GM23338 (cell line): ENCODE measurements at regions not wholly inside any gene's neighbourhood (a gene's known extent, or its start where the extent isn't known, plus 50 kb on each side); places are given as distances from the start of the nearest gene placed in this dataset.

Source experiments
- ATAC-seq: fragments of 200-7000 bp; cut with Tn5 transposase; 3 replicates; pipeline ENCODE4 v1.9.1; 2020
- DNase-seq: peaks from one replicate; pipeline ENCODE4 v3.0.0-alpha.2; 2015; ENCODE audit warnings: low spot score
- H2AFZ ChIP-seq: fragments of 200-600 bp; sonication (generic); 2 replicates; pipeline ENCODE4 v1.8.0; 2016; ENCODE audit warnings: antibody characterized with exemption, mild to moderate bottlenecking, moderate library complexity
- H3F3A ChIP-seq: fragments of 200-600 bp; sonication (generic); replicated peaks from 2 replicates; pipeline ENCODE4 v1.8.0; 2017; ENCODE audit warnings: antibody characterized with exemption, mixed run types, low read depth
- H3K27ac ChIP-seq: fragments of 200-600 bp; sonication (generic); 2 replicates; pipeline ENCODE4 v1.6.1; 2016; ENCODE audit warnings: low read depth
- H3K27me3 ChIP-seq: fragments of 200-600 bp; sonication (generic); 2 replicates; pipeline ENCODE4 v1.8.0; 2016; ENCODE audit warnings: mild to moderate bottlenecking, mixed run types, moderate library complexity; ENCODE audit not compliant: insufficient read depth
- H3K36me3 ChIP-seq: fragments of 200-600 bp; sonication (generic); 2 replicates; pipeline ENCODE4 v1.8.0; 2016; ENCODE audit warnings: mild to moderate bottlenecking; ENCODE audit not compliant: insufficient read depth
- H3K4me1 ChIP-seq: fragments of 200-600 bp; sonication (generic); 2 replicates; pipeline ENCODE4 v1.8.0; 2016; ENCODE audit warnings: mild to moderate bottlenecking, moderate library complexity; ENCODE audit not compliant: insufficient read depth
- H3K4me2 ChIP-seq: fragments of 200-600 bp; sonication (generic); 2 replicates; pipeline ENCODE4 v1.7.1; 2017; ENCODE audit warnings: mixed run types
- H3K4me3 ChIP-seq: fragments of 200-600 bp; sonication (generic); 2 replicates; pipeline ENCODE4 v1.6.1; 2016; ENCODE audit warnings: mixed run types
- H3K79me2 ChIP-seq: fragments of 200-600 bp; sonication (generic); replicated peaks from 2 replicates; pipeline ENCODE4 v1.8.0; 2017; ENCODE audit warnings: mild to moderate bottlenecking; ENCODE audit not compliant: insufficient read depth
- H3K9me2 ChIP-seq: fragments of 200-600 bp; sonication (generic); 2 replicates; pipeline ENCODE4 v1.8.0; 2017; ENCODE audit not compliant: insufficient read depth
- H4K20me1 ChIP-seq: fragments of 200-600 bp; sonication (generic); replicated peaks from 2 replicates; pipeline ENCODE4 v1.8.0; 2017; ENCODE audit warnings: mild to moderate bottlenecking; ENCODE audit not compliant: insufficient read depth
- H3K27ac Mint-ChIP-seq: 2 replicates; pipeline ENCODE4 v1.8.0; 2020; ENCODE audit warnings: inconsistent platforms, mild to moderate bottlenecking, moderate library complexity, mixed read lengths
- H3K27me3 Mint-ChIP-seq: 3 replicates; pipeline ENCODE4 v1.8.0; 2022; ENCODE audit warnings: low read depth, mild to moderate bottlenecking, moderate library complexity, mixed read lengths, inconsistent platforms; ENCODE audit not compliant: insufficient read depth, poor library complexity
- H3K36me3 Mint-ChIP-seq: 3 replicates; pipeline ENCODE4 v1.8.0; 2021; ENCODE audit warnings: low read depth, mild to moderate bottlenecking, inconsistent platforms, moderate library complexity, mixed read lengths
- H3K4me1 Mint-ChIP-seq: 3 replicates; pipeline ENCODE4 v1.8.0; 2020; ENCODE audit warnings: mild to moderate bottlenecking, inconsistent platforms, mixed read lengths
- H3K4me3 Mint-ChIP-seq: 3 replicates; pipeline ENCODE4 v1.8.0; 2021; ENCODE audit warnings: moderate library complexity, mild to moderate bottlenecking, inconsistent platforms, mixed read lengths
- H3K9me3 Mint-ChIP-seq: 3 replicates; pipeline ENCODE4 v1.8.0; 2020; ENCODE audit warnings: moderate library complexity, mild to moderate bottlenecking, inconsistent platforms, mixed read lengths
- CREB1 ChIP-seq: fragments of 250-450 bp; sonication (Bioruptor Pico); IDR thresholded peaks from 2 replicates; pipeline ENCODE4 v1.5.0; 2020; ENCODE audit warnings: low read depth, mild to moderate bottlenecking, moderate library complexity
- EZH2 ChIP-seq: fragments of 200-600 bp; sonication (generic); IDR thresholded peaks from one replicate; pipeline ENCODE4 v1.8.0; 2017; ENCODE audit warnings: antibody characterized with exemption, mild to moderate bottlenecking, low read depth; ENCODE audit not compliant: unreplicated experiment
- EZH2phosphoT487 ChIP-seq: fragments of 200-600 bp; sonication (generic); IDR thresholded peaks from one replicate; pipeline ENCODE4 v1.8.1; 2018; ENCODE audit warnings: antibody characterized with exemption; ENCODE audit not compliant: unreplicated experiment
- JUNB ChIP-seq: IDR thresholded peaks from one replicate; pipeline ENCODE4 v1.6.1; 2016; ENCODE audit warnings: antibody characterized with exemption; ENCODE audit not compliant: unreplicated experiment
- NANOG ChIP-seq: IDR thresholded peaks from 2 replicates; pipeline ENCODE4 v1.6.1; 2016; ENCODE audit warnings: antibody characterized with exemption, borderline replicate concordance
- POLR2AphosphoS5 ChIP-seq: IDR thresholded peaks from 2 replicates; pipeline ENCODE4 v1.6.1; 2016; ENCODE audit warnings: antibody characterized with exemption, low read depth
- STAT1 ChIP-seq: IDR thresholded peaks from one replicate; pipeline ENCODE4 v1.6.1; 2016; ENCODE audit warnings: antibody characterized with exemption; ENCODE audit not compliant: unreplicated experiment
- ZNF114 ChIP-seq: fragments of 250-450 bp; sonication (Bioruptor Pico); IDR thresholded peaks from 2 replicates; pipeline ENCODE4 v1.5.0; 2020; ENCODE audit warnings: mild to moderate bottlenecking, moderate library complexity
- ZNF331 ChIP-seq: fragments of 250-450 bp; sonication (Bioruptor Pico); IDR thresholded peaks from 2 replicates; pipeline ENCODE4 v1.5.0; 2020; ENCODE audit warnings: low read depth, mild to moderate bottlenecking, moderate library complexity
- TF ChIP-seq, protein P1 (sequence below): IDR thresholded peaks from one replicate; pipeline ENCODE4 v1.6.1; 2018; ENCODE audit warnings: antibody characterized with exemption; ENCODE audit not compliant: unreplicated experiment
- TF ChIP-seq, protein P2 (sequence below): IDR thresholded peaks from 2 replicates; pipeline ENCODE4 v1.6.1; 2016; ENCODE audit warnings: antibody characterized with exemption
- TF ChIP-seq, protein P3 (sequence below): fragments of 250-450 bp; sonication (Bioruptor Pico); IDR thresholded peaks from 2 replicates; pipeline ENCODE4 v1.5.0; 2020; ENCODE audit warnings: mild to moderate bottlenecking, moderate library complexity
- TF ChIP-seq, protein P4 (sequence below), 2 experiments: fragments of 200-600 bp in 1 of 2; sonication (generic) in 1 of 2; conservative IDR thresholded peaks; 2 replicates each; pipeline versions ENCODE4 v1.5.1 to v1.6.1; 2016 to 2017; ENCODE audit warnings: antibody characterized with exemption in 2 of 2, low read depth in 2 of 2, mild to moderate bottlenecking in 2 of 2, moderate library complexity in 1 of 2

DNA sequence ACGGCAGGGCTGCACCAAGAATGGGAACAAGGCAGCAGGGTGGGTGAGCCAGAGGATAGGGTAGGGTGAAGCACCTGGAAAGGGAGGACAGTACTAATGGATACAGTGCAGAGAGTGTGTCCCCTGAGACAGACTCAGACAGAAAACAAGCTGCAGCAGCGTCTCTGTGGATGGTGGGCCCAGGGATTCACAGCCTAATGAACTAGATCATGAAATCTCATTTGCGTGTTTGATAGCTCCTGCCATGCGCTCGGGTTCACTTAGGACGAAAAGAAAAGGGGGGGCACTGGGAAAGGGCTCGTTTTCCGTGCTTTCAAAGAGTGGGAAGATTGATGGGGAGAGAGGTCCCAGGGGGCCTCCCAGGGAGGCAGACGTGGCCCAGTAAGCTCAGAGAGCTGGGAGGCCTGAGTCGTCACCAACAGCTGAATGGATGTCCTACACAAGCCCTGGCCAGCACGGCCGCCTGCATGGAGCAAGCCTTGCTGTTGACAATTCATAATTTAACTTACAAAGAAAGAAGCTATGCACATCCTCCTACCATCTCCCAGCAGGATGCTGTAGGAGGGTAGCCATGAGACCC is 446.9 kb downstream of the BCOR start:
- Mint-ChIP-seq H3K27ac (no peak overlapping the region), H3K4me3 (no peak overlapping the region), H3K27me3 (peaks cover 8% of the 10 kb centered on the region), H3K36me3 (no peaks in the 10 kb centered on the region), H3K4me1 (peaks cover 36% of the 10 kb centered on the region), H3K9me3 (peaks cover 3% of the 10 kb centered on the region; the same call in 1 of the 3 replicates)
- TF ChIP-seq, protein P1, sequence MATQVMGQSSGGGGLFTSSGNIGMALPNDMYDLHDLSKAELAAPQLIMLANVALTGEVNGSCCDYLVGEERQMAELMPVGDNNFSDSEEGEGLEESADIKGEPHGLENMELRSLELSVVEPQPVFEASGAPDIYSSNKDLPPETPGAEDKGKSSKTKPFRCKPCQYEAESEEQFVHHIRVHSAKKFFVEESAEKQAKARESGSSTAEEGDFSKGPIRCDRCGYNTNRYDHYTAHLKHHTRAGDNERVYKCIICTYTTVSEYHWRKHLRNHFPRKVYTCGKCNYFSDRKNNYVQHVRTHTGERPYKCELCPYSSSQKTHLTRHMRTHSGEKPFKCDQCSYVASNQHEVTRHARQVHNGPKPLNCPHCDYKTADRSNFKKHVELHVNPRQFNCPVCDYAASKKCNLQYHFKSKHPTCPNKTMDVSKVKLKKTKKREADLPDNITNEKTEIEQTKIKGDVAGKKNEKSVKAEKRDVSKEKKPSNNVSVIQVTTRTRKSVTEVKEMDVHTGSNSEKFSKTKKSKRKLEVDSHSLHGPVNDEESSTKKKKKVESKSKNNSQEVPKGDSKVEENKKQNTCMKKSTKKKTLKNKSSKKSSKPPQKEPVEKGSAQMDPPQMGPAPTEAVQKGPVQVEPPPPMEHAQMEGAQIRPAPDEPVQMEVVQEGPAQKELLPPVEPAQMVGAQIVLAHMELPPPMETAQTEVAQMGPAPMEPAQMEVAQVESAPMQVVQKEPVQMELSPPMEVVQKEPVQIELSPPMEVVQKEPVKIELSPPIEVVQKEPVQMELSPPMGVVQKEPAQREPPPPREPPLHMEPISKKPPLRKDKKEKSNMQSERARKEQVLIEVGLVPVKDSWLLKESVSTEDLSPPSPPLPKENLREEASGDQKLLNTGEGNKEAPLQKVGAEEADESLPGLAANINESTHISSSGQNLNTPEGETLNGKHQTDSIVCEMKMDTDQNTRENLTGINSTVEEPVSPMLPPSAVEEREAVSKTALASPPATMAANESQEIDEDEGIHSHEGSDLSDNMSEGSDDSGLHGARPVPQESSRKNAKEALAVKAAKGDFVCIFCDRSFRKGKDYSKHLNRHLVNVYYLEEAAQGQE = no peak
- no peak for TF ChIP-seq ZNF331 (CRISPR knock-in tag)
- TF ChIP-seq CREB1 (CRISPR knock-in tag) = no peak
- TF ChIP-seq POLR2AphosphoS5 = no peak
- TF ChIP-seq, protein P2, sequence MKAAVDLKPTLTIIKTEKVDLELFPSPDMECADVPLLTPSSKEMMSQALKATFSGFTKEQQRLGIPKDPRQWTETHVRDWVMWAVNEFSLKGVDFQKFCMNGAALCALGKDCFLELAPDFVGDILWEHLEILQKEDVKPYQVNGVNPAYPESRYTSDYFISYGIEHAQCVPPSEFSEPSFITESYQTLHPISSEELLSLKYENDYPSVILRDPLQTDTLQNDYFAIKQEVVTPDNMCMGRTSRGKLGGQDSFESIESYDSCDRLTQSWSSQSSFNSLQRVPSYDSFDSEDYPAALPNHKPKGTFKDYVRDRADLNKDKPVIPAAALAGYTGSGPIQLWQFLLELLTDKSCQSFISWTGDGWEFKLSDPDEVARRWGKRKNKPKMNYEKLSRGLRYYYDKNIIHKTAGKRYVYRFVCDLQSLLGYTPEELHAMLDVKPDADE = no peak
- TF ChIP-seq ZNF114 = no peak
- TF ChIP-seq, protein P3, sequence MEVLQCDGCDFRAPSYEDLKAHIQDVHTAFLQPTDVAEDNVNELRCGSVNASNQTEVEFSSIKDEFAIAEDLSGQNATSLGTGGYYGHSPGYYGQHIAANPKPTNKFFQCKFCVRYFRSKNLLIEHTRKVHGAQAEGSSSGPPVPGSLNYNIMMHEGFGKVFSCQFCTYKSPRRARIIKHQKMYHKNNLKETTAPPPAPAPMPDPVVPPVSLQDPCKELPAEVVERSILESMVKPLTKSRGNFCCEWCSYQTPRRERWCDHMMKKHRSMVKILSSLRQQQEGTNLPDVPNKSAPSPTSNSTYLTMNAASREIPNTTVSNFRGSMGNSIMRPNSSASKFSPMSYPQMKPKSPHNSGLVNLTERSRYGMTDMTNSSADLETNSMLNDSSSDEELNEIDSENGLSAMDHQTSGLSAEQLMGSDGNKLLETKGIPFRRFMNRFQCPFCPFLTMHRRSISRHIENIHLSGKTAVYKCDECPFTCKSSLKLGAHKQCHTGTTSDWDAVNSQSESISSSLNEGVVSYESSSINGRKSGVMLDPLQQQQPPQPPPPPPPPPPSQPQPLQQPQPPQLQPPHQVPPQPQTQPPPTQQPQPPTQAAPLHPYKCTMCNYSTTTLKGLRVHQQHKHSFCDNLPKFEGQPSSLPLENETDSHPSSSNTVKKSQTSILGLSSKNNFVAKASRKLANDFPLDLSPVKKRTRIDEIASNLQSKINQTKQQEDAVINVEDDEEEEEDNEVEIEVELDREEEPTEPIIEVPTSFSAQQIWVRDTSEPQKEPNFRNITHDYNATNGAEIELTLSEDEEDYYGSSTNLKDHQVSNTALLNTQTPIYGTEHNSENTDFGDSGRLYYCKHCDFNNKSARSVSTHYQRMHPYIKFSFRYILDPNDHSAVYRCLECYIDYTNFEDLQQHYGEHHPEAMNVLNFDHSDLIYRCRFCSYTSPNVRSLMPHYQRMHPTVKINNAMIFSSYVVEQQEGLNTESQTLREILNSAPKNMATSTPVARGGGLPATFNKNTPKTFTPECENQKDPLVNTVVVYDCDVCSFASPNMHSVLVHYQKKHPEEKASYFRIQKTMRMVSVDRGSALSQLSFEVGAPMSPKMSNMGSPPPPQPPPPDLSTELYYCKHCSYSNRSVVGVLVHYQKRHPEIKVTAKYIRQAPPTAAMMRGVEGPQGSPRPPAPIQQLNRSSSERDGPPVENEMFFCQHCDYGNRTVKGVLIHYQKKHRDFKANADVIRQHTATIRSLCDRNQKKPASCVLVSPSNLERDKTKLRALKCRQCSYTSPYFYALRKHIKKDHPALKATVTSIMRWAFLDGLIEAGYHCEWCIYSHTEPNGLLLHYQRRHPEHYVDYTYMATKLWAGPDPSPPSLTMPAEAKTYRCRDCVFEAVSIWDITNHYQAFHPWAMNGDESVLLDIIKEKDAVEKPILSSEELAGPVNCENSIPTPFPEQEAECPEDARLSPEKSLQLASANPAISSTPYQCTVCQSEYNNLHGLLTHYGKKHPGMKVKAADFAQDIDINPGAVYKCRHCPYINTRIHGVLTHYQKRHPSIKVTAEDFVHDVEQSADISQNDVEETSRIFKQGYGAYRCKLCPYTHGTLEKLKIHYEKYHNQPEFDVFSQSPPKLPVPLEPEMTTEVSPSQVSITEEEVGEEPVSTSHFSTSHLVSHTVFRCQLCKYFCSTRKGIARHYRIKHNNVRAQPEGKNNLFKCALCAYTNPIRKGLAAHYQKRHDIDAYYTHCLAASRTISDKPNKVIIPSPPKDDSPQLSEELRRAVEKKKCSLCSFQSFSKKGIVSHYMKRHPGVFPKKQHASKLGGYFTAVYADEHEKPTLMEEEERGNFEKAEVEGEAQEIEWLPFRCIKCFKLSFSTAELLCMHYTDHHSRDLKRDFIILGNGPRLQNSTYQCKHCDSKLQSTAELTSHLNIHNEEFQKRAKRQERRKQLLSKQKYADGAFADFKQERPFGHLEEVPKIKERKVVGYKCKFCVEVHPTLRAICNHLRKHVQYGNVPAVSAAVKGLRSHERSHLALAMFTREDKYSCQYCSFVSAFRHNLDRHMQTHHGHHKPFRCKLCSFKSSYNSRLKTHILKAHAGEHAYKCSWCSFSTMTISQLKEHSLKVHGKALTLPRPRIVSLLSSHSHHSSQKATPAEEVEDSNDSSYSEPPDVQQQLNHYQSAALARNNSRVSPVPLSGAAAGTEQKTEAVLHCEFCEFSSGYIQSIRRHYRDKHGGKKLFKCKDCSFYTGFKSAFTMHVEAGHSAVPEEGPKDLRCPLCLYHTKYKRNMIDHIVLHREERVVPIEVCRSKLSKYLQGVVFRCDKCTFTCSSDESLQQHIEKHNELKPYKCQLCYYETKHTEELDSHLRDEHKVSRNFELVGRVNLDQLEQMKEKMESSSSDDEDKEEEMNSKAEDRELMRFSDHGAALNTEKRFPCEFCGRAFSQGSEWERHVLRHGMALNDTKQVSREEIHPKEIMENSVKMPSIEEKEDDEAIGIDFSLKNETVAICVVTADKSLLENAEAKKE (CRISPR knock-in tag) = no peak
- TF ChIP-seq, protein P4, sequence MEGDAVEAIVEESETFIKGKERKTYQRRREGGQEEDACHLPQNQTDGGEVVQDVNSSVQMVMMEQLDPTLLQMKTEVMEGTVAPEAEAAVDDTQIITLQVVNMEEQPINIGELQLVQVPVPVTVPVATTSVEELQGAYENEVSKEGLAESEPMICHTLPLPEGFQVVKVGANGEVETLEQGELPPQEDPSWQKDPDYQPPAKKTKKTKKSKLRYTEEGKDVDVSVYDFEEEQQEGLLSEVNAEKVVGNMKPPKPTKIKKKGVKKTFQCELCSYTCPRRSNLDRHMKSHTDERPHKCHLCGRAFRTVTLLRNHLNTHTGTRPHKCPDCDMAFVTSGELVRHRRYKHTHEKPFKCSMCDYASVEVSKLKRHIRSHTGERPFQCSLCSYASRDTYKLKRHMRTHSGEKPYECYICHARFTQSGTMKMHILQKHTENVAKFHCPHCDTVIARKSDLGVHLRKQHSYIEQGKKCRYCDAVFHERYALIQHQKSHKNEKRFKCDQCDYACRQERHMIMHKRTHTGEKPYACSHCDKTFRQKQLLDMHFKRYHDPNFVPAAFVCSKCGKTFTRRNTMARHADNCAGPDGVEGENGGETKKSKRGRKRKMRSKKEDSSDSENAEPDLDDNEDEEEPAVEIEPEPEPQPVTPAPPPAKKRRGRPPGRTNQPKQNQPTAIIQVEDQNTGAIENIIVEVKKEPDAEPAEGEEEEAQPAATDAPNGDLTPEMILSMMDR (conservative IDR thresholded peaks at IDR 0.05; ENCODE audit: low read depth in 2 of 2) = no peak
- no peak for TF ChIP-seq NANOG
- TF ChIP-seq EZH2phosphoT487 = no peak
- no peak for TF ChIP-seq EZH2
- no peak for TF ChIP-seq JUNB
- TF ChIP-seq STAT1 = no peak
- H3K27ac ChIP-seq = no peak overlapping the region
- no peaks in the 10 kb centered on the region for H3K79me2 ChIP-seq
- H2AFZ ChIP-seq = no peak overlapping the region
- H4K20me1 ChIP-seq = no peaks in the 10 kb centered on the region
- no peaks in the 10 kb centered on the region for H3K27me3 ChIP-seq
- ATAC-seq (no peak), DNase-seq (no peak)
- H3K36me3 ChIP-seq = no peaks in the 10 kb centered on the region
- H3K9me2 ChIP-seq = no peaks in the 10 kb centered on the region
- H3K4me1 ChIP-seq = peaks cover 20% of the 10 kb centered on the region
- H3K4me2 ChIP-seq = no peak overlapping the region
- H3F3A ChIP-seq = 0 out of 2 replicates have a peak, but pooled peaks cover 11% of the 10 kb centered on the region
- no peak overlapping the region for H3K4me3 ChIP-seq
